Embryonic facial prominence (tissue), 1 donor: ENCODE measurements at regions not wholly inside any gene's neighbourhood (a gene's known extent, or its start where the extent isn't known, plus 50 kb on each side); places are given as distances from the start of the nearest gene placed in this dataset.
"Not testable (repeated sequence)": the region's sequence is repeated elsewhere in the genome, so short reads cannot be mapped to it uniquely, and the experiment has no call there.

Source experiments
- DNase-seq: peaks from one replicate; pipeline ENCODE4 v3.0.0-alpha.2; 2016; ENCODE audit errors: extremely low spot score

DNA sequence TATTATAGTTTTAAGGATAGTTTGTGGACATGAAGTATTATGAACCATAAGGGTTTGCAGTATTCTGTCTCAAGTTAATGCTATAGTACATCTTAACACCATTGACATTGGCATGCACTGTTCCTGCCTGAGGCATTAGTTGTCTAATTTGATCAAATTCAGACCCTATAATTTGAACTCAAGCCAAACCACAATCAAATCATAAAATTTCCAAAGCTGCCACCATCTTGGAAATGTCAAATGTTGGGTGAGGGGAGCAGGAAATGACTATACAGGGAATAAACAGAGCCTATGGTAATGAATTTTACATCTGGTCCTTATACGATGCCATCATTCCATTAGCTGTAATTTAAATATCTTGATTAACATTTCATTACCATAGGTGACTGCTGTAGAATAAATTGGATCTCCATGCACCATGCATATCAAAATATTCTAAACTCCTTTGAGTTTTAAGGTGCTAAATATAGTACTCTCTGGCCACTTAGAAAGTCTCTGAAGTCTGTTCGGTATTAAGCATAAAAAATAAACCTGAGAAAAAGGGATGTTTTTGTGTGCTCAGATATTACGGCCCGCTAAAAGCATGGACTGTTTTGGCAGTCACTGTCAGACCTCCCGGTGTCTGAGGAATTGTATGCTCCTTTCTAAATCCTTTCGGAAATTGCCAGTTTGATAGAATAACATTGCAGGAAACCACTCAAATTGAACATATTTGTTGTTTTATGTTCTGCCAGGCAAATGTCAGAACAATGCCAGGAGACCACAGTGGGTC, 257.7 kb downstream of the SPRY2 start:
- DNase-seq: no peak

DNA sequence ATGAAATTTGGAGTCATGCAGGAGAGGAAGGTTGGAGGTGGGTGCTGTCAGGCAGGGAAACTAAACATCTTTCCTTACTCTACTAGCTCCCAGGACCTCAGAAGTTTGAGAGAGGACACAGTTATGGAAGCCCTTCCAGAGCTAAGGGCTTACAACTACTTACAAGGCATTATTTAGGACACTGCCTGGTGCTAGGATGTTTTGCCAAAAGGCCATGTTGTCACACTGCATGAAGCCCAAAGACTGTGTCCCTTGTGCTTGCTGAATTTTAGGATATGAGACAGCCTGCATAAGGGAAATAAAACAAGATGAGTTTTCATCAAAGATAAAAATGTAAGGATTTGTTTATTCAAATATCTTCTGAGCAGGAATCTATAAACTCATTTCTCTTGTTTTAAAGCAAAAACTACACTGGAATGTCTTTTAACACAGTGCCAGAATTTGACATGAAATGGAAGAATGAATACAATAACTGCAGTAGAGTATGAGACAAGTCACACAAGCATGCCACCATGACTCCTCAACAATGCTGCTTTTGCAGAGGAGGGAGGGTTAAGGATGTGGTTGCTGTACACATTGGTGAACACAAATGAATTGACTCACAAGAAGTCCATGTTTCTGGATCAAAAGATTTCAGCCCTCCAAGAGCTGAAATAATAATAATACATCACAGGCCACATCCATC, 258.4 kb downstream of the SPRY2 start:
- no peak for DNase-seq

DNA sequence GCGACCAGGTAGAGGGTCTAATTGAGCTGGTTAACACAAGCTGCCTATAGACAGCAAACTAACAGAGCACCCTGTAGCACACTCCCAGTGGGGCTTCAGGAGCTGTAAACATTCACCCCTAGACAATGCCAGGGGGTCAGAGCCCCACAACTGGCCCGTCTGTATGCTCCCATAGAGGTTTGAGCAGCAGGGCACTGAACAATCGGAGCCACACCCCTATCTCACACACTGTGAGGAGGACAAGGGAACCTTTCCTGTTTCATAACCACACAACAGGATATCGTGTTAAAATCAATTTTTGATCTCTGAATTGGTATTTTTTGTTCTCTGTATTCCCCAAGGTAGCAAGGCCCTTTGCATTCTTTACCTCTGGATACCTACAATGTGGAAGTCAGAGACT, 266.1 kb downstream of the SPRY2 start:
- DNase-seq: no peak

DNA sequence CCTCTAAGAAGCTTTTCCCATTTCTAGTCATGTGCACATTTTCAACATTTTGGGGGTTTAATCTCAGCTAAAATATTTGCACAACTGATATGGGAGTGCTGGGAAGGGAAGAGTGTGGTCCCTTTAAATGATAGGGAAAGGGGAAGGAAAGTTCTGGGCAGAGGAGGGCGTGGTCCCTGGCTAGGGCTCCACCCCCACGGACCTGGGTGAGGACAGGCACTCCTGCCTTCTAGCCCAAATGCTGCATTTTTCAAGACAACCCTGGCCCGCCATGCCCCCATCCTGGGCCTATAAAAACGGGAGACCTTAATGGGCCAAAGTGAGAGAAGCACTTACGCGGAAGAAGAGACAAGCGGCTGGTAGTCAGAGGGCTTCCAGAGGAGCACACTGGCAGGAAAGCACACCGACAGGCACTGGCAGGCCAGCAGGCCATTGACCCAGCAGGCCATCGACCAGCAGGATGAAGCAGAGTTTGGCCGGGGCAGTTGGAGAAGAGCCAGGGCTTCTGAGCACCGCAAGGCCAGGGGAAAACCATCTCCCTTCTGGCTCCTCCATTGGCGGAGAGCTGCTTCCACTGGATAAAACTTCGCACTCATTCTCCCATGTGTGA, 266.7 kb downstream of the SPRY2 start:
- DNase-seq: no peak

DNA sequence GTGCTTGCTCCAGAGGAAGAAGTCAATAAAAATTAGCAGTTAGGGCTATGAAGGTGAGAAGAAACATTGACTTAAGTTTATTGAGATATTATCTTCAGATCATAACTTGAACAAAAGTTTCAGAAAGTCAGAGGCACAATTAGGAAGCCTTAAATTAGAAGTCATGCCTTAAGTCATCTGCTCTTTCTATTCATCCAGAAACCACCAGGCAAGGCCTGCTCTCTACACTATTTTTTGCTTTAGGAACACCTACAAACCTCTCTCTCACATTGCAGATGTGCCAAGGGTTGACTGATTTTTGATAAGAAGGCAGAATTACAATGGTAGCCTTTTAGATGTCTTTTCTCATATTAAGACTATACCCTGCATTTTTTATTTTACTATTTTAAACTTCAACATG, 268.7 kb downstream of the SPRY2 start:
- DNase-seq: no peak

DNA sequence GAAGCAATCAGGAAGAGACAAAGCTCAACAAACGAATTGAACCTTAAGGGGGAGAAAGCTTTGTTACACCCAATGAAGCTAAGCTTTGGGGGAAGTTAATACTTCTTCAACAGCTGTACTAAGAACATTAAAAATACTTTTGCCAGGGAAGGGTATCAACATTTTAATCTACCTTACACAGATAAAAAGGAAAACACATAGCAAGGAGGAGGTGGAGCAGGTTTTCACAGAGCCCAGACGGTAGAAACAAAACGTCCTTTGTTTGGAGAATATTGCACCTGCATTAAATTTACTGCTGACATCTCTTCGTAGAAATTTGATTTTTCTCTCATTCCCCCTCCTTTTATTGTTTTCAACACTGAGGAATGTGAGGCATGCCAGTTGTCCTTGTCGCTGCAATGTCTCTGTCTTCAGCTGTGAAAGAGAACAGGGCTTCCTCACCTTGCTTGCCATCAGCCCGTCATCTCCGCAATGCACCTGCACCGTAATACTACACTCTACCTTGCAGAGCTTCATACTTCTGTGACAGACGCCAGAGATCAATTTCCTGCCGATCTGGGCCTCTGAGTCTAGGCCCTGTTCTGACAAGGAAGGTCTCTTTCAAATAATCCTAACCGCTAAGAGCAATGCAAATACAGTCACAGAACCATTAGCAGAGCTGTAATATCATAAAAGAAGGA, 270.8 kb downstream of the SPRY2 start:
- no peak for DNase-seq

DNA sequence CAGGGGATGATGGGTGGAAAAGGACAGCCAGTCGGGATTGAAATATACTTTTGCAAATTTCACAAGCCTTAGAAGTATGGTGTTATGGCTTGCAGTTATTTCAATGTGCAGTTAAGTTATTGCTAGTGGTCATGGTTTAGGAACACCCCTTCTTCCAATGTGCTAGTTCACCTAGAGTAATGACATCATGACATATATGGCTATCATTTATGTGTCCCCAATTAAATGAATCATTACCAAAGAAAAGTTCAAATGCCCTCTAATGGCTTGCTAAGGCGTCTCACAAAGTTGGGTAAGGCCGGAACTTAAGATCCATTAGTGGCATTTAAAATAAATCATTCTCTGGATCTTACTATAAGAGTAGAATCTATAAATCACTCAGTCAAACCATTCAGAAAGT, 271.6 kb downstream of the SPRY2 start:
- DNase-seq: no peak

DNA sequence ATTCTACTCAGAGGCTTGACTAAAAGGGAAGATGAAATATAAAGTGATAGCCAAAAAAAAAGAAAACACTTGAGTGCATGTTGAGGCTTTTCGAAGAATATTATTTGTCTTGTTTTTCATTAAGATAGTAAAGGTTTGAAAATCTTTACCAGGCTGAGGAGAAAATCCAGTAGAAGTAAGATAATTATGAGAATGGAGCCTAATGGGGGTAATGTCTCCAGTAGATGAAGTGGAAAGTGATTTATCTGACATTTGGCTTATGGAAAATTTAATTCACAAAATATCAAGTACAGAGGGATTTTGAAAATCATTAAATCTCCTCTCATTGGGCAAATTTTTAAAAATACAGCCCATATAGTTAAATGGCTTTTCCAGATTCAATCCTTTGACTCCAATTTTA, 274.9 kb downstream of the SPRY2 start:
- DNase-seq: no peak

DNA sequence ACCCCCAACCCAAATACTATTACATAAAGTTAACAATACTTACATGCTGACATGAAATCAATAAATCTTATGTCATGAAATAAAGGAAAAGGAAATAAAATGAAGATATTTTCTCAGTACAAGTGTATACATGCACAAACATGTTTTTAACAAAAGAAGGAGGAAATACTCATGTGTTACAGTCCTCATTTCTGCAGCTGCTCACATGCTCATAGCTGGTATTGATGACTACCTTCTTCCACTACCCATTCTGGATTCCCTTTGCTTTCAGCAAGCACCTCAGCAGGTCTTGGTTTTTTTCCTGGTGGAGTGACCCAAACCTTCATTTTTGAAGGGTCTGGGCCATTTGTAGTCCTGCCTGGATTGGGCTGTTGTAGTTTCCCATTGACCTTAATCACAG, 278.5 kb downstream of the SPRY2 start:
- not testable (repeated sequence) for DNase-seq

DNA sequence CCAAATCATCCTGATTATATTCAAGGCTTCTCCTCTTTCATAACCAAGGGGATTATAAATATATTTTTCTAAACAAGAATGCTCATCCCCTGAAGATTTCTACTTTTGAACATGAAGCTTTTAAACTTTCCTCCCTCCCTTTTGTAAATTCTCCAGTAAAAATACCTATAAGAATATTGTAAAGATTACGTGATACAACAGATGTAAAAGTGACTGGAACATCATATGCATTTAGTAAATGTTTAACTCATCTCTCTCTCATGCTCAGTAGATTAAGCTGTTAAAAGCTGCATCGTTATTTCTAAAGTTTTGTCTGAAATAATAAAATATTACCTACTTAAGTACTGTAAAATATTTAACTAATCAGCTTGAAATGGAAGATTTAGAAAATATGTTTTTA, 281.1 kb downstream of the SPRY2 start:
- no peak for DNase-seq

DNA sequence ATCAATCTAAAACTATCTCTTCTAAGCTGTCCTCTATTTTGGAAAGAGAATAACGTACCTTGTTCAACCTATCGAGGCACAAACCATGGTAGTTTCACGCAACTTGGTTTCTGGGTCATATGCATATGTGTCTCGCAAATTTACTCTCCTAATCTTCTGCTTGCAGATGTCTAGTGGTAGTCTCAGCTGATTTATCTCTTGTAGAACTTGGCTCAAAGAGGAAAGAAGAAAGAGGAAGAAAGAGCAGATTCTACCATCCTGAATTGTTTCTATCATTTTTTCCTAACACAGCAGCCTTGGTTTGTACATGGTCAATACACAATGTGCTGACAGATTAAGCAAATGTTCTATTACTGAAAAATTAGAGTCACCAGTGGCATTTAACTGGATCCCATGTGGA, 282.3 kb downstream of the SPRY2 start:
- DNase-seq: no peak

DNA sequence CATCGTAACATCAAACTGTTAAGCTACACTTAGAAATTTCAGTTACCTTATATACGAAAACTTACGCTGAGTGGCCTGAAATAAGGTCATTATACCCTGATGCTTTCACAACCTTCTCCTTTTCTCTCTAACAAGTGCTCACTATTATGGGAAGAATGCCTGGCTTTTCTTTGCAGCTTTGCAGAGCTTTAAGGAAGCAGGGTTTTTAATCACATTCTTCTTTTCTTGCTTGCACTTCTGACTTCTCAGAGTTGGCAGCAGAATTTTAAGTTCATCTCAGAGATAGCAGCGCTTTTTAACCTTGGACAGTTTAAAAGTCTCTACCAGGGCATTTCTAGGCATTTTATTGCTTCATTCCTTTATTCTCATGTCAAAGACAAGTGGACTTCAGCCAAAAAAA, 285.1 kb downstream of the SPRY2 start:
- no peak for DNase-seq

DNA sequence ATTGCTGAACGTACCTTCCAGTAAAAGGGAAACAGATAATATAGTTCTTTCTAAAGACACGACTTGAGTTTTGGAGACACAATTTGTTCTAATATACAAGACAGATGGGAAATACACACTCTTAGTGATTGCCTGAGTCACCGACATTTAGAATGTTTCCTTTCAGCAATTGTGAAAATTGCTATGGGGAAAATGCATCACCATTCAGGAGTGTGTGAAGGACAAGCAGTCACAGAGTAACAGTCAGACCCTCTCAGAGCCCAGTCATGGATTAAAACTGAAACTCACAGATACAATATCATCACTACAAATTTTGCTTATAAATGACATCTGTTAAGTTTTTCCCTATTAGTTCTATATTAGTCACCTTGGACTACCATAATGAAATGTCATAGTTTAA, 286.1 kb downstream of the SPRY2 start:
- DNase-seq: no peak

DNA sequence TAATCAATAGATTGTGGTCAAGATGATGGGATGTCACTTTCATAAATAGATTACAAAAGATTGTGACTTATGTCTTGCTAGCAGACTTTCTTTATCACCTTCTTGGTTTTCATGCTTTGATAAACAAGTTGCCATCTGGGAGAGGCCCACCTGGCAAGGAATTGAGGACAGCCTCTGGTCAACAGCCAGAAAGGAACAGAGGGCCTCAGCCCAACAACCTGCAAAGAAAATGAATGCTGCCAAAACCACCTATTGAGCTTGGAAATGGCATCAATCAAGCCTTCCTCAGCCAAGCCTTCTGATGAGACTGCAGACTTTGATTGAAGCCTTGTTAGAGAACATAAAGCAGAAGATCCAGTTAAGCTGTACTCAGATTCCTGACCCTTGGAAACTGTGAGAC, 288.6 kb downstream of the SPRY2 start:
- DNase-seq: no peak

DNA sequence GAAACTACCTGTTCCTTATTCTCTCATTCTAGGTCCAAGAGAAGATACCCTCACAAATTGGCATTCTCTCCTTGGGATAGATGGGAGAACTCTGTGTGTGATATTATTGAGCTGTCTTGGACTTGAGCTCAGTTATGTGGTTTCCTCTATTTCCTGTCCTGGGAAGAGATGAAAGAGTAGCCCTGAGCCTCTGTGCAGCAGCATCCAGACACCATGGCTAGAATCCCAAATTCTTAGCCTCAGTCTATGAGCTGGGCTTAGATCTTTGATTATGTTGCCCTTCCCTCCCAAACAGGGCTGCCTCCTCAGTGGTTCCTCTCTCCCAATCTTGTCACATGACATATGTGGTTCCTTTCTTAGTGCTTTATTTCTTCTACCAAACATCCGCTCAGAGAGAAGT, 290.7 kb downstream of the SPRY2 start:
- DNase-seq: no peak

DNA sequence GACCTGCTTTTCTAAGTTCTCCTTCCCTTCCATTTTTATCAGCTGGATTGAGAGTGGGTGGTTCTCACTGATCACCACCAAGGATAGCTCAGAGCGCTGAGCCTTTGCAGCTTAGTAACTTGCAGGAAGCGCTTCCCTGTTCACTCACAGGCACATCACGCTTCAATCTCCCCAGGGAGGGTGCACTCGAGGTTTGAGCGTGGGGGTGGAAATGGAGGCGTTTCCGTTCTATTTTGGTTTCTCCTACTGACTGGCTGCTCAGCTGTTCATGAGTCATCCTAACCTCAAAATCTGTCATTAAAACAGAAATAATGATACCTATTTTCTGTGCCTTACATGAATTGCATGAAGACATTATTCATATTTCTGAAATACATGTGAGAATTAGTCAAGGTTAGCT, 292.1 kb downstream of the SPRY2 start:
- no peak for DNase-seq

DNA sequence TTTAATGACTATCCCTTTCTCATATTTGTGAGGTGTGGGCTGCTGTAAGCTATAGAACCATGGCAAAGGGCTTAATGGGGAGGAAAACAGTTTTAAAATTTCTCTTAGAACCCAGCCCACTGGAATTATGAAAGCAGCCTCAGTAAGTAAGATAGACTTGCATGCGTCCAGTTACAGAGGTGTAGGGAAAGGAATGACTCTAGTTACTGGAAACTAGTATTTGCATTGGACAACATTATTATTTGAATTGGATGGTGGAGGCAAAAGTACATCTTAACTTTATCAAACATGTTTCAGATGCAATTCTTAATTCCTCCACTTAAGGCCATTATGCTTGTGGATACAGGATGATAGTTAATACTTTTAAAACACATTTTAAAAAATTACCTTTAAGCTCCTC, 292.9 kb downstream of the SPRY2 start:
- no peak for DNase-seq

DNA sequence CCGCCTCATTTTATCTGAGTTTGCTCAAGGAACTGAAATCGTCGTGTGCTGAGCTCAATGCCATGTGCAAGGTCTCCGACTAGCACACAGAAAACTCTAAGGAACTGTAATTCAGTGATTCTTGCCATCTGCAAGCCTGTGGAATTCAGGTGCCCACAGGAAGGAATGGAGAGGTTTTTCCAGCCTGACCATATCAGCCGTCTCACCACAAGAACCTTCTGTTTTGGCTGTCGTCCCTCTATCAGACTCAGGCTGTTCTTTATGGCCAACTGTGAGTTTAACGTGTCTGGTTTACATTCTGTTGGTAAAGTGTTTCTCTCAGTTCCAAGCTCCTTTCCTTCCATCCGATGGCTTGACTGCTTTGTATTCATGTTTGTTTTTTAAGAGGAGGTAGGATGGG, 293.5 kb downstream of the SPRY2 start:
- DNase-seq: no peak

DNA sequence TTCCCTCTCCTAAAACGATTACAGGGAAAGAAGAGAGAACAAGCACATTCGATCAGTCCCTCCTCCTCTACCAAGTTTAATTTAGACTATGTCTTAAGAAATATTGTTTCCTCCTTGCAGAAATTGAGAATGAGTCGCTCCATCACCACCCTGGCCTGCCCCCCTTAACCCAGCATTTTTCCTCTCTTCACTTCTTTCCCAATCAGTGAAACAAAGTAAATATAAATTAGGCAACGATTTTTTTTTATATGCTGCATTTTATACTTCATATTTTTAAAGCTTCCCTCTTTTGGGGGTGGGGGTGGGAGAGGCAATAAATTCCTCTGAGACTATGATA, 300.0 kb downstream of the SPRY2 start:
- no peak for DNase-seq

DNA sequence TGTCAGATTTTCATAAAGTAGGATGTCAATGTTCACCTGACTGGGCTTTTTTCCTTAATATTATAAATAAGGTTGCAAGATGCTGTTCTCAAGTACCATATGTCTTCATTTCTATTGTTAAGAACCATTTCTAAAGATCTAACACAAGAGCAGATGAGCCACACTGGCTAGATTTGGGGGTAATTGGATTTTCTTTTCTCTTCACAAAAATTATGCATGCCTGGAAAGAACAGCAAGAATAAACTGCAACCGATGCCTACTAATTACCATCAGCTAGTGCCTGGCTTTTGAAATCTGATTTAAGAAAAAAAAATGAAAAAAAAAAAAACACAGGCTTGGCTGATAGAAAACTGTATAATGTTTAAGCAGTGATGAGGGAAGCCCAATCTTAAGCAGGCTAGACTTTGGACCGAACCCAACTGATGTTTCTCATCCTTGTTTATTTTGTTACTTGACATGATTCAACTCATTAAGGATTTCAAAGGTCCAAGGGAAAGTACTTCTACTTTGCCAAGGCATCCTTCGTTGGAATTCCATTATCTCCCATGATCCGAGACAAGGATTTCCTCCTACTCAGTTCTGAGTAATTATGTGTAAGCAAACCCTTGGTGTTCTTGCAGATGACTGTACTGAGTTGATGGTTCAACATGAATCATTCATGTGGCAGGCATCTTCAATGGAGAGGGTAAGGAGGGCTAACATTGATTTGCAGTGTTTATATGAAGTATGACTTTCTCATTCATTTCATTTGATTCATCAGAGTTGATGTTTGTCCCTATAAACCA, 300.5 kb downstream of the SPRY2 start:
- no peak for DNase-seq

DNA sequence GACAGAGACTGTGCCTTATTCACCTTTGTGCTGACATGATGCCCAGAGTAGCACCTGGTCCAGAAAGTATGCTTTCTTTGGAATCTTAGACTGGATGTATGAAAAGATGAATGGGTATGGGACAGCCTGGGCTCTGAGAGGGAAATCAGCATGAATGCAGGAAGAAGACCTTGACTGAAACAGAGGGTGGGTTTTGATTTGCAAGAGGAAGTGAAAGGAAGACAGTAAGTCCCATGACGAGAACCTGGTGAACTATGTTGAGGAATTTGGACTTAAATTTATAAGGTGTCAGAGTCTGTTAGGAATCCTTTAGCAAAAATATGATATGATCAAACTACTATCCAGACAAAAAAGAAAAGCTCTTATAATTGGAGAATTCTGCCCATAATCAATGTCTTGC, 301.9 kb downstream of the SPRY2 start:
- no peak for DNase-seq

DNA sequence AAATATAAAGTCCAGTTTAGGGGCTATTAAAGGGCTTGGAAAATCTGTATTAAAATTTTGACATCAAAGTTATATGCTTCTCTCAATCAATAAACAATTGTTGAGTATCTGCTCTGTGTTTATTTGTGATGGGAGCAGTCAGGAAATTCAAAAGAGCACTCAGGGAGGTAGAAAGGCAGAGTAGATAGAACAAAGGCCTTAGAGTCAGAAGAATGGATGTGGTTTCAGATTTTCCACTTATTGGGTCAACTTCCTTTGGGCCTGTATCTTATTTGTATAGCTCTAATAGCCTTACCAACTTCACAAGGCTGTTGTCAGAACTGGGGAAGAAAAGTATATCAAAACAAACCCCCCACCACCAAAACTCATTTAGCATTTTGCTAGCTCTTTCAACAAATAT, 302.6 kb downstream of the SPRY2 start:
- no peak for DNase-seq
